HG02642 (cell line): ENCODE measurements at regions not wholly inside any gene's neighbourhood (a gene's known extent, or its start where the extent isn't known, plus 50 kb on each side); places are given as distances from the start of the nearest gene placed in this dataset.

Experiments used
- ATAC-seq: cut with Tn5 transposase; IDR thresholded peaks from one replicate; pipeline ENCODE4 v1.9.1; 2021; ENCODE audit warnings: mild to moderate bottlenecking; ENCODE audit not compliant: unreplicated experiment, poor library complexity

GRCh38 chr2:173834141-173834540 is 131.0 kb downstream of the SP3 start:
- ATAC-seq: no peak

- no peak for ATAC-seq
Observed at GRCh38 chr2:173835726-173836125, 129.4 kb downstream of the SP3 start.

GRCh38 chr2:173841110-173841509 is 124.1 kb downstream of the SP3 start:
- ATAC-seq: no peak

GRCh38 chr2:173843526-173843925 is 121.6 kb downstream of the SP3 start:
- no peak for ATAC-seq

GRCh38 chr2:173851141-173851641 is 114.0 kb downstream of the SP3 start:
- no peak for ATAC-seq

GRCh38 chr2:173854141-173854540 is 111.0 kb downstream of the SP3 start:
- ATAC-seq: no peak

GRCh38 chr2:173854840-173855239 is 110.3 kb downstream of the SP3 start:
- ATAC-seq: no peak

GRCh38 chr2:173855661-173856060 is 109.5 kb downstream of the SP3 start:
- ATAC-seq: no peak
